ENCODE measurements at regions not wholly inside any gene's neighbourhood (a gene's known extent, or its start where the extent isn't known, plus 50 kb on each side); places are given as distances from the start of the nearest gene placed in this dataset.

DNA sequence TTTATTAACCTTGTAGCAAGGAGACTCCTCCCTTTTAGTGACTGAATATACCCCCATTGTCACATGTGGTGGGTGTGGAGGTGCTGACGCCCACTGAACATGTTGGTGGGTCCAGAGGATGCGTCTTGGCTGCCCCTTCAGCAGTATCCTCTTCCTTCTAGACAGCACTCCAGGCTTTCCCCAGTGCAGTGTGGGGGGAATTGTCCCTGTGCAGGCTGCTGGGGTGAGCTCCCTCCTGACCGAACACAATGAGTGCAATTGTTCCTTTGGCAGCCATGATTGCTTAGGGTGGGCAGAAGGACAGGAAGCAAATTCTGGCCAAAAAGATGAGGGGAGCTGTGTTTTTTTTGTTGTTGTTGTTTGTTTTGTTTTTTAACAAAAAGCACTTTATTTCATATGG is 209.3 kb upstream of the PDE10A start (continued):
- TF ChIP-seq, protein P1, sequence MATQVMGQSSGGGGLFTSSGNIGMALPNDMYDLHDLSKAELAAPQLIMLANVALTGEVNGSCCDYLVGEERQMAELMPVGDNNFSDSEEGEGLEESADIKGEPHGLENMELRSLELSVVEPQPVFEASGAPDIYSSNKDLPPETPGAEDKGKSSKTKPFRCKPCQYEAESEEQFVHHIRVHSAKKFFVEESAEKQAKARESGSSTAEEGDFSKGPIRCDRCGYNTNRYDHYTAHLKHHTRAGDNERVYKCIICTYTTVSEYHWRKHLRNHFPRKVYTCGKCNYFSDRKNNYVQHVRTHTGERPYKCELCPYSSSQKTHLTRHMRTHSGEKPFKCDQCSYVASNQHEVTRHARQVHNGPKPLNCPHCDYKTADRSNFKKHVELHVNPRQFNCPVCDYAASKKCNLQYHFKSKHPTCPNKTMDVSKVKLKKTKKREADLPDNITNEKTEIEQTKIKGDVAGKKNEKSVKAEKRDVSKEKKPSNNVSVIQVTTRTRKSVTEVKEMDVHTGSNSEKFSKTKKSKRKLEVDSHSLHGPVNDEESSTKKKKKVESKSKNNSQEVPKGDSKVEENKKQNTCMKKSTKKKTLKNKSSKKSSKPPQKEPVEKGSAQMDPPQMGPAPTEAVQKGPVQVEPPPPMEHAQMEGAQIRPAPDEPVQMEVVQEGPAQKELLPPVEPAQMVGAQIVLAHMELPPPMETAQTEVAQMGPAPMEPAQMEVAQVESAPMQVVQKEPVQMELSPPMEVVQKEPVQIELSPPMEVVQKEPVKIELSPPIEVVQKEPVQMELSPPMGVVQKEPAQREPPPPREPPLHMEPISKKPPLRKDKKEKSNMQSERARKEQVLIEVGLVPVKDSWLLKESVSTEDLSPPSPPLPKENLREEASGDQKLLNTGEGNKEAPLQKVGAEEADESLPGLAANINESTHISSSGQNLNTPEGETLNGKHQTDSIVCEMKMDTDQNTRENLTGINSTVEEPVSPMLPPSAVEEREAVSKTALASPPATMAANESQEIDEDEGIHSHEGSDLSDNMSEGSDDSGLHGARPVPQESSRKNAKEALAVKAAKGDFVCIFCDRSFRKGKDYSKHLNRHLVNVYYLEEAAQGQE (IDR thresholded peaks at IDR 0.05; ENCODE audit: unreplicated experiment): no peak
- no peak for TF ChIP-seq ZNF331 (CRISPR knock-in tag; IDR thresholded peaks at IDR 0.05; ENCODE audit: low read depth)
- TF ChIP-seq EZH2phosphoT487 (IDR thresholded peaks at IDR 0.05; ENCODE audit: unreplicated experiment): no peak

DNA sequence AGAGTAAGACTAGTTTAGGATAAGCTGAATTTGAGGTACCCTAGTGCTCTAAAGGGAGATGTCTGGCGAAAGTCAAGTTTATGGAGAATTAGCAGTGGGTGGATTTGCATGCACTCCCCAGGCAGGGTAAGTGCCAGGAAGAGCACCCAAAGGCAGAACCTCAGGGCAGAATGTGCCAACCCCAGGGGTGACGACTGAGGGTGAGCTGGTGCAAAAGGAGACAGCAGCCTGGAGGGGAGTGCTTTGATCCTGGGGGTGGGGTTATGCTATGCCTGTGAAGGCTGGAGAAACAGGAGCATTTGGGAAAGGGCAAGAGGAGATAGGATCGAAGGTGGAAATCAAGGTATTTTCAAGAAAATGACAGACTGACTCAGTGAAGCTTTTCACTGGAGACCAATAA is 208.5 kb upstream of the PDE10A start:
- H3K27me3 ChIP-seq (ENCODE audit: insufficient read depth): no peaks in the 10 kb centered on the region
- no peak for TF ChIP-seq STAT1 (IDR thresholded peaks at IDR 0.05; ENCODE audit: unreplicated experiment)
- no peak for TF ChIP-seq EZH2 (IDR thresholded peaks at IDR 0.05; ENCODE audit: low read depth, unreplicated experiment)
- no peak for TF ChIP-seq NANOG (IDR thresholded peaks at IDR 0.05; ENCODE audit: borderline replicate concordance)
- TF ChIP-seq POLR2AphosphoS5 (IDR thresholded peaks at IDR 0.05; ENCODE audit: low read depth): no peak
- TF ChIP-seq JUNB (IDR thresholded peaks at IDR 0.05; ENCODE audit: unreplicated experiment): no peak
- TF ChIP-seq, protein P1 (IDR thresholded peaks at IDR 0.05; ENCODE audit: unreplicated experiment): no peak
- TF ChIP-seq ZNF331 (CRISPR knock-in tag; IDR thresholded peaks at IDR 0.05; ENCODE audit: low read depth): no peak
- TF ChIP-seq, protein P2, sequence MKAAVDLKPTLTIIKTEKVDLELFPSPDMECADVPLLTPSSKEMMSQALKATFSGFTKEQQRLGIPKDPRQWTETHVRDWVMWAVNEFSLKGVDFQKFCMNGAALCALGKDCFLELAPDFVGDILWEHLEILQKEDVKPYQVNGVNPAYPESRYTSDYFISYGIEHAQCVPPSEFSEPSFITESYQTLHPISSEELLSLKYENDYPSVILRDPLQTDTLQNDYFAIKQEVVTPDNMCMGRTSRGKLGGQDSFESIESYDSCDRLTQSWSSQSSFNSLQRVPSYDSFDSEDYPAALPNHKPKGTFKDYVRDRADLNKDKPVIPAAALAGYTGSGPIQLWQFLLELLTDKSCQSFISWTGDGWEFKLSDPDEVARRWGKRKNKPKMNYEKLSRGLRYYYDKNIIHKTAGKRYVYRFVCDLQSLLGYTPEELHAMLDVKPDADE (IDR thresholded peaks at IDR 0.05): no peak
- no peak for TF ChIP-seq ZNF114 (CRISPR knock-in tag; IDR thresholded peaks at IDR 0.05)
- TF ChIP-seq CREB1 (CRISPR knock-in tag; IDR thresholded peaks at IDR 0.05; ENCODE audit: low read depth): no peak
- TF ChIP-seq, protein P3, sequence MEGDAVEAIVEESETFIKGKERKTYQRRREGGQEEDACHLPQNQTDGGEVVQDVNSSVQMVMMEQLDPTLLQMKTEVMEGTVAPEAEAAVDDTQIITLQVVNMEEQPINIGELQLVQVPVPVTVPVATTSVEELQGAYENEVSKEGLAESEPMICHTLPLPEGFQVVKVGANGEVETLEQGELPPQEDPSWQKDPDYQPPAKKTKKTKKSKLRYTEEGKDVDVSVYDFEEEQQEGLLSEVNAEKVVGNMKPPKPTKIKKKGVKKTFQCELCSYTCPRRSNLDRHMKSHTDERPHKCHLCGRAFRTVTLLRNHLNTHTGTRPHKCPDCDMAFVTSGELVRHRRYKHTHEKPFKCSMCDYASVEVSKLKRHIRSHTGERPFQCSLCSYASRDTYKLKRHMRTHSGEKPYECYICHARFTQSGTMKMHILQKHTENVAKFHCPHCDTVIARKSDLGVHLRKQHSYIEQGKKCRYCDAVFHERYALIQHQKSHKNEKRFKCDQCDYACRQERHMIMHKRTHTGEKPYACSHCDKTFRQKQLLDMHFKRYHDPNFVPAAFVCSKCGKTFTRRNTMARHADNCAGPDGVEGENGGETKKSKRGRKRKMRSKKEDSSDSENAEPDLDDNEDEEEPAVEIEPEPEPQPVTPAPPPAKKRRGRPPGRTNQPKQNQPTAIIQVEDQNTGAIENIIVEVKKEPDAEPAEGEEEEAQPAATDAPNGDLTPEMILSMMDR (conservative IDR thresholded peaks at IDR 0.05; ENCODE audit: low read depth in 2 of 2): no peak
- no peak for TF ChIP-seq EZH2phosphoT487 (IDR thresholded peaks at IDR 0.05; ENCODE audit: unreplicated experiment)

More for the DNA sequence above, 208.5 kb upstream of the PDE10A start:
- Histone ChIP-seq H3K4me3 (no peak overlapping the region), H2AFZ (no peak overlapping the region), H3K27ac (ENCODE audit: low read depth) (no peak overlapping the region), H3K4me2 (no peak overlapping the region), H3K9me2 (ENCODE audit: insufficient read depth) (no peaks in the 10 kb centered on the region; the same call in 1 of the 2 replicates), H3K79me2 (replicated peaks; ENCODE audit: insufficient read depth) (no peaks in the 10 kb centered on the region), H3F3A (replicated peaks; ENCODE audit: low read depth) (no peaks in the 10 kb centered on the region), H4K20me1 (replicated peaks; ENCODE audit: insufficient read depth) (no peaks in the 10 kb centered on the region), H3K36me3 (ENCODE audit: insufficient read depth) (no peaks in the 10 kb centered on the region), H3K4me1 (ENCODE audit: insufficient read depth) (no peaks in the 10 kb centered on the region)
- H3K27ac Mint-ChIP-seq: no peak overlapping the region
- H3K36me3 Mint-ChIP-seq (ENCODE audit: low read depth): peaks cover 4% of the 10 kb centered on the region; the same call in 1 of the 3 replicates
- no peaks in the 10 kb centered on the region for H3K4me1 Mint-ChIP-seq
- peaks cover 9% of the 10 kb centered on the region; the same call in 2 of the 3 replicates for H3K9me3 Mint-ChIP-seq
- H3K4me3 Mint-ChIP-seq: no peak overlapping the region
- no peaks in the 10 kb centered on the region for H3K27me3 Mint-ChIP-seq (ENCODE audit: insufficient read depth, low read depth, poor library complexity)
- ATAC-seq (no peak), DNase-seq (ENCODE audit: low spot score) (no peak)

Measured in GM23338 (cell line).